T-helper 17 cell (primary cell): ENCODE measurements at regions not wholly inside any gene's neighbourhood (a gene's known extent, or its start where the extent isn't known, plus 50 kb on each side); places are given as distances from the start of the nearest gene placed in this dataset.

Source experiments
- ATAC-seq: fragments of 150-1000 bp; cut with Tn5 transposase; 2 replicates; pipeline ENCODE4 v1.10.0; 2021; ENCODE audit warnings: mild to moderate bottlenecking, moderate library complexity
- DNase-seq, 3 donors: peaks; one replicate each; pipeline versions ENCODE4 v3.0.0 to v3.0.0-alpha.2; 2020 to 2021
- H3K9me3 ChIP-seq: one replicate; pipeline ENCODE4 v1.7.0; 2013; ENCODE audit warnings: low read length, mild to moderate bottlenecking; ENCODE audit not compliant: control insufficient read depth, poor library complexity, severe bottlenecking
- H3K27ac Mint-ChIP-seq: one replicate; pipeline ENCODE4 v1.8.0; 2022; ENCODE audit warnings: mild to moderate bottlenecking, moderate library complexity, mixed read lengths
- H3K27me3 Mint-ChIP-seq: one replicate; pipeline ENCODE4 v1.8.0; 2022; ENCODE audit warnings: mixed read lengths
- H3K36me3 Mint-ChIP-seq: one replicate; pipeline ENCODE4 v1.8.0; 2022; ENCODE audit warnings: low read depth, mixed read lengths
- H3K4me1 Mint-ChIP-seq: one replicate; pipeline ENCODE4 v1.8.0; 2022; ENCODE audit warnings: mild to moderate bottlenecking, mixed read lengths
- H3K4me3 Mint-ChIP-seq: one replicate; pipeline ENCODE4 v1.8.0; 2022; ENCODE audit warnings: mild to moderate bottlenecking, moderate library complexity, mixed read lengths

DNA sequence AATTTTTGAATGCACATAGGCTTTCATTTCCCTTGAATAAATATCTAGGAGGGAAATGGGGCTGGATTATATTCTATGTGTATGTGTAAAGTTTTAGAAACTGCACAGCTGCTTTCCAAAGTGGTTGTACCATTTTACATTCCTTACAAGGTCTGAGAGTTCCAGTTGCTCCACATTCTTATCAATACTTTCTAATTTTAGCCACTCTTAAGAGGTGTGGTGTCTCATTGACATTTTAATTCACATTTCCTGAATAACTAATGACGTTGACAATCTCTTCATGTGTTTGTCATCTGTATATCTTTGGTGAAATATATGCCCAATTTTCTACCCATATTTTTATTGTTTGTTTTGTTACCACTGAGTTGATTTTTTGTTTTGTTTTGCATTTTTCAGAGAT lies 74.6 kb upstream of the VASH1 start:
- H3K4me3 Mint-ChIP-seq, result no peak overlapping the region
- H3K27me3 Mint-ChIP-seq, result peaks cover 22% of the 10 kb centered on the region
- peaks cover 3% of the 10 kb centered on the region for H3K36me3 Mint-ChIP-seq
- no peaks in the 10 kb centered on the region for H3K4me1 Mint-ChIP-seq
- ATAC-seq (no peak), DNase-seq (no peak)
- no peak overlapping the region for H3K27ac Mint-ChIP-seq
- H3K9me3 ChIP-seq, result peaks cover 2% of the 10 kb centered on the region

DNA sequence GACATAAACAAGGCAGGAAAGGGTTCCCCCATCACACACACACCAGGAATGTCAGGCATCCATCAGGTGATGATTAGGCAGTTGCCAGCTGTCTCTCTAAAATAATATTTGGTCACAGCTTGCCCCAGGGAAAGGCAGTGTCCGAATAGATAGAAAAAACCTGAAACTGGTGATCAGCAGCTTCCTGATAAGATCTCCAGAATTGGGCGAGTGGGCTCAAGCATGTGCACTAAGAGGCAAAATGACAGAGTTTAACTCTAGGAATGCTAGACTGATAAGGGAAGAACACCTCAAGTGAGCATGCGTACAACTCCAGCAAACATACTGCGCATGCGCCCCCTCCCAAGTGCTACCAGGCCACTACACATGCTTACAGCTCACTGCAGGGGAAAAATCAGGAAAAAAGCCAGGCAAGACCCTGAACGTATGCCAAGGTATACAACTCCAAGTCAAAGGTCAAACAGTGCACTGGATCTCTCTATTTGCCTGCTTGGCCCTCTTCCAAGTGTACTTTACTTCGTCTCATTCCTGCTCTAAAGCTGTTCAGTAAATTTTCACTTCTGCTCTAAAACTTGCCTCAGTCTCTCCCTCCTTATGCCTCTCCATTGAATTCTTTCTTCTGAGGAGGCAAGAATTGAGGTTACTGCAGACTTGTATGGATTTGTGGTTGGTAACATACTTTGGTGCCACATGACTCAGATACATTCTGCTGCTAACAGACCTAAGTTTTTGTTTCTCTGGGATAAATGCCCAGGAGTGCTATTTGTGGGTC lies 73.5 kb upstream of the VASH1 start:
- Mint-ChIP-seq H3K4me1 (no peaks in the 10 kb centered on the region), H3K36me3 (peaks cover 3% of the 10 kb centered on the region), H3K27me3 (peaks cover 28% of the 10 kb centered on the region), H3K27ac (no peak overlapping the region), H3K4me3 (no peak overlapping the region)
- H3K9me3 ChIP-seq, result no peaks in the 10 kb centered on the region
- no peak for DNase-seq
- ATAC-seq, result no peak

GRCh38 chr14:76688383-76688671 lies 72.9 kb upstream of the VASH1 start:
- ATAC-seq, result no peak
- peaks cover 31% of the 10 kb centered on the region for H3K27me3 Mint-ChIP-seq
- H3K27ac Mint-ChIP-seq, result no peak overlapping the region
- no peaks in the 10 kb centered on the region for H3K4me1 Mint-ChIP-seq
- H3K9me3 ChIP-seq, result no peaks in the 10 kb centered on the region
- no peak for DNase-seq
- H3K36me3 Mint-ChIP-seq, result peaks cover 3% of the 10 kb centered on the region
- H3K4me3 Mint-ChIP-seq, result no peak overlapping the region

- H3K27ac Mint-ChIP-seq, result no peak overlapping the region
- ATAC-seq (no peak), DNase-seq (no peak)
- peaks cover 4% of the 10 kb centered on the region for H3K36me3 Mint-ChIP-seq
- no peaks in the 10 kb centered on the region for H3K9me3 ChIP-seq
- H3K27me3 Mint-ChIP-seq, result peaks cover 48% of the 10 kb centered on the region
- no peaks in the 10 kb centered on the region for H3K4me1 Mint-ChIP-seq
- H3K4me3 Mint-ChIP-seq, result no peak overlapping the region
These were observed 70.7 kb upstream of the VASH1 start for GRCh38 chr14:76690502-76691105.

DNA sequence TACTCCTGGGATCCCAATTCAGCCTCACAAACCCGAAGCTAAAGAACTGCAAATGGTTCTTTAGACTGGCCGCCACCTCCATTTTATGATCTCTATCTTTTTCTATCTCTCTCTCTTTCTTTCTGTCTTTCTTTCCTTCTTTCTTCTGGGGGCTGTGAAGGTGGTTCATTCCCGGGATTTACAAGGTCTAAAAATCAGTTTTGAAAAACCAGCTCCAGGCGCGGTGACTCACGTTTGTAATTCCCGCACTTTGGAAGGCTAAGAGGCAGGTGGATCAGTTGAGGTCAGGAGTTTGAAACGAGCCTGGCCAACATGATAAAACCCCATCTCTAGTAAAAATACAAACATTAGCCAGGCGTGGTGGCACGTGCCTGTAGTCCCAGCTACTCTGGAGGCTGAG lies 67.2 kb upstream of the VASH1 start:
- Mint-ChIP-seq H3K4me1 (no peaks in the 10 kb centered on the region), H3K27me3 (peaks cover 50% of the 10 kb centered on the region), H3K4me3 (no peak overlapping the region), H3K27ac (no peak overlapping the region), H3K36me3 (peaks cover 6% of the 10 kb centered on the region)
- no peaks in the 10 kb centered on the region for H3K9me3 ChIP-seq
- no peak for DNase-seq
- ATAC-seq, result no peak

DNA sequence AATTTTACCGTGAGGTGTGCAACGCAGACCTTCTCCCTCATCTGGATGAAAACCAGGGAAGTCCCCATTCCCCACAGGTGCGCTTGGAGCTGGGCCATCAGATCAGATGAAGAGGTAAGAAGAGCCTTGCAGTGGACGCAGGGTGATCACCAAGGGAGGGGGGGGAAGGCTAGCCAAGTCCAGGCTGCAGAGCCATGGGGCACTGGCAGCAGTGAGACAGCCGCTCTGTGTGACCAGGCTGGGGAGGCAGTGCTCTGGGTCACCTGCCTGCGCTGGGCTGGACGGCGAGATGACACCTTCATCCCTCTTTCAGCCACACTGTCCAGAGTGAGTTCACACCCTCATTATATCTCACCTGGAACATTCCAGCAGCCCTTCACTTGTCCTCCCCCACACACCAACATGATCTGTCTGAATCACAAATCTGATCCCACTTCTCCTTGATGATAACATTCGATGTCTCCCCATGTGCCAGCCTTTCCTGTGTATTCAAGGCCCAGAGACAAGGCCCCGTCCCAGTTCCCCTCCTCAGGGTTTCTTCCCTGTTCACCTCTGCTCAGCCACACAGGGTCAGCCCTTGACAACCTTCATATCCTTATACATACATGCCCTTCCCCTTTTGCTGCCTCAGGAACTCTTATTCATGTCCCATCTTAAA lies 65.9 kb upstream of the VASH1 start:
- ATAC-seq (no peak), DNase-seq (no peak)
- H3K27me3 Mint-ChIP-seq, result peaks cover 44% of the 10 kb centered on the region
- peaks cover 5% of the 10 kb centered on the region for H3K36me3 Mint-ChIP-seq
- H3K9me3 ChIP-seq, result no peaks in the 10 kb centered on the region
- peak overlapping the region; percentile 24 for H3K27ac Mint-ChIP-seq
- H3K4me1 Mint-ChIP-seq, result no peaks in the 10 kb centered on the region
- no peak overlapping the region for H3K4me3 Mint-ChIP-seq

GRCh38 chr14:76696361-76696760 lies 64.9 kb upstream of the VASH1 start:
- H3K9me3 ChIP-seq, result no peaks in the 10 kb centered on the region
- peaks cover 38% of the 10 kb centered on the region for H3K27me3 Mint-ChIP-seq
- ATAC-seq, result no peak
- H3K4me3 Mint-ChIP-seq, result no peak overlapping the region
- DNase-seq, result no peak
- H3K4me1 Mint-ChIP-seq, result no peaks in the 10 kb centered on the region
- no peak overlapping the region for H3K27ac Mint-ChIP-seq
- H3K36me3 Mint-ChIP-seq, result peaks cover 5% of the 10 kb centered on the region

DNA sequence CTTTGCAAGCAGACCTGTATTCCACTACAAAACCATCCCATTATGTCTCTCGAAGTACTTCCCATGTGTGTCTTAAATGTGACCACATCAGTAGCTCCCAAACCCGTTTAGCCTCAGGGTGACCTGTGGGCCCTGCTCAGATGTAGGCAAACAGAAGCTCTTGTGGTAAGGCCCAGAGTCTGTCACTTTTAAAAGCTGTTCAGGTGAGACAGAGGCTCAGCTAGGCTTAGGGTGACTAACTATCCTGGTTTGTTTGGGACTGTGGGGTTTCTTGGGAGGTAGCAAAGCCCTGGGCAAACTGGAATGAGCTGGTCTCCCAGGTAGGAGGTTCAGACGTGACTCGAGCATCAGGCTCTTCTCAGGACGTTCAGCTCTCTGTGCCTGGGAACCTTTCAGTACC lies 64.5 kb upstream of the VASH1 start:
- H3K9me3 ChIP-seq, result no peaks in the 10 kb centered on the region
- DNase-seq (no peak), ATAC-seq (no peak)
- Mint-ChIP-seq H3K27me3 (peaks cover 38% of the 10 kb centered on the region), H3K36me3 (peaks cover 5% of the 10 kb centered on the region), H3K27ac (no peak overlapping the region), H3K4me3 (no peak overlapping the region), H3K4me1 (no peaks in the 10 kb centered on the region)

GRCh38 chr14:76697246-76697905 lies 63.9 kb upstream of the VASH1 start:
- H3K9me3 ChIP-seq, result no peaks in the 10 kb centered on the region
- ATAC-seq, result no peak
- H3K27me3 Mint-ChIP-seq, result peaks cover 42% of the 10 kb centered on the region
- no peak overlapping the region for H3K27ac Mint-ChIP-seq
- H3K4me1 Mint-ChIP-seq, result no peaks in the 10 kb centered on the region
- H3K36me3 Mint-ChIP-seq, result peaks cover 5% of the 10 kb centered on the region
- no peak overlapping the region for H3K4me3 Mint-ChIP-seq
- DNase-seq, result no peak

DNA sequence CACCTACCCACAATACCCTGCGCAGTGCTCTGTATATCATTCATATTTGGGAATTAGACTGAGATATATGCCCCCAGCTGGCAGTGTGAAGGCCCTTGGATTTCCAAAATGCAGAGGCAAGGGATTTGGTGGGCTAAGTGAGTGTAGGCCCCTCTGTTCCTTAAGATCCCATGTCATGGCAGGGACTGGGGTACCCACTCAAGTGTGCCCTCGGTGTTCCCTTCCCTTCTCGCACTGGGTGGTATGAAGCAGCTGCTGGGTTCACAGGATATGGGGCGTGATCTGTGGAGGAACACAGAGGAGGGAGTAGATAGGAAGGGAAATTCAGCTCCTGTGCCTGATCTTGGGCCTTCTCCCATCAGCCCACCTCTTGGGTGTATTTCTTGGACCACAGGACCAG lies 63.1 kb upstream of the VASH1 start:
- Mint-ChIP-seq H3K4me3 (no peak overlapping the region), H3K4me1 (no peaks in the 10 kb centered on the region), H3K36me3 (peaks cover 5% of the 10 kb centered on the region), H3K27ac (no peak overlapping the region), H3K27me3 (peaks cover 42% of the 10 kb centered on the region)
- no peaks in the 10 kb centered on the region for H3K9me3 ChIP-seq
- no peak for ATAC-seq
- DNase-seq, result no peak

GRCh38 chr14:76698631-76699030 lies 62.6 kb upstream of the VASH1 start:
- ATAC-seq, result no peak
- Mint-ChIP-seq H3K36me3 (peaks cover 5% of the 10 kb centered on the region), H3K27me3 (peaks cover 42% of the 10 kb centered on the region), H3K4me3 (no peak overlapping the region), H3K4me1 (no peaks in the 10 kb centered on the region), H3K27ac (no peak overlapping the region)
- DNase-seq, result no peak
- H3K9me3 ChIP-seq, result no peaks in the 10 kb centered on the region

GRCh38 chr14:76699209-76699938 lies 61.9 kb upstream of the VASH1 start:
- peaks cover 5% of the 10 kb centered on the region for H3K36me3 Mint-ChIP-seq
- no peak overlapping the region for H3K27ac Mint-ChIP-seq

More at GRCh38 chr14:76699209-76699938, 61.9 kb upstream of the VASH1 start:
- H3K9me3 ChIP-seq, result no peaks in the 10 kb centered on the region
- Mint-ChIP-seq H3K27me3 (peaks cover 35% of the 10 kb centered on the region), H3K4me1 (no peaks in the 10 kb centered on the region), H3K4me3 (no peak overlapping the region)
- DNase-seq (no peak), ATAC-seq (no peak)
